ENCODE measurements at regions not wholly inside any gene's neighbourhood (a gene's known extent, or its start where the extent isn't known, plus 50 kb on each side); places are given as distances from the start of the nearest gene placed in this dataset.

- no peak for DNase-seq (ENCODE audit: low read depth, low spot score)
- Histone ChIP-seq H3K27me3 (ENCODE audit: insufficient read depth, low read length) (no peaks in the 10 kb centered on the region), H2AFZ (ENCODE audit: low read depth, low read length, poor library complexity, severe bottlenecking) (no peak overlapping the region), H3K79me2 (ENCODE audit: insufficient read depth, low read length) (no peaks in the 10 kb centered on the region), H3K27ac (ENCODE audit: low read depth, low read length) (no peak overlapping the region), H3K9me3 (ENCODE audit: control insufficient read depth in 1 of 2, insufficient read depth in 1 of 2, low read depth in 1 of 2, low read length in 2 of 2) (no peaks in the 10 kb centered on the region), H3K4me3 (replicated peaks in 1 of 2; ENCODE audit: low read depth in 1 of 2, low read length in 2 of 2) (no peak overlapping the region), H3K9ac (ENCODE audit: low read length) (no peak overlapping the region), H4K20me1 (ENCODE audit: insufficient read depth) (no peaks in the 10 kb centered on the region), H3K9me2 (ENCODE audit: insufficient read depth) (no peaks in the 10 kb centered on the region), H3K36me3 (ENCODE audit: control insufficient read depth in 1 of 2, insufficient read depth in 2 of 2, low read length in 2 of 2) (no peaks in the 10 kb centered on the region), H3K4me1 (ENCODE audit: control insufficient read depth in 1 of 2, insufficient read depth in 2 of 2, low read length in 2 of 2) (no peaks in the 10 kb centered on the region), H3K4me2 (ENCODE audit: low read length) (no peak overlapping the region)
- no TSS peak for BruUV-seq (replicated peaks)
- no peak for ATAC-seq
- RAD21 ChIA-PET (ENCODE audit: low non-redundant PET in 1 of 2, low total read pairs in 2 of 2, uncharacterized antibody in 2 of 2, unreplicated experiment in 2 of 2), result no interaction called here
- no peak for TF ChIP-seq SIN3A (IDR thresholded peaks at IDR 0.05; ENCODE audit: low read depth)
- TF ChIP-seq ZFX (IDR thresholded peaks at IDR 0.05), result no peak
- TF ChIP-seq REST (IDR thresholded peaks at IDR 0.05; ENCODE audit: low read depth), result no peak
- no peak for TF ChIP-seq CTCF (IDR thresholded peaks at IDR 0.05 in 2 of 3, conservative IDR thresholded peaks at IDR 0.05 in 1 of 3; ENCODE audit: borderline replicate concordance in 1 of 3, insufficient read depth in 1 of 3, low read depth in 2 of 3, low read length in 2 of 3)
- TF ChIP-seq CEBPB (IDR thresholded peaks at IDR 0.05; ENCODE audit: low read depth), result no peak
- TF ChIP-seq, protein P1, sequence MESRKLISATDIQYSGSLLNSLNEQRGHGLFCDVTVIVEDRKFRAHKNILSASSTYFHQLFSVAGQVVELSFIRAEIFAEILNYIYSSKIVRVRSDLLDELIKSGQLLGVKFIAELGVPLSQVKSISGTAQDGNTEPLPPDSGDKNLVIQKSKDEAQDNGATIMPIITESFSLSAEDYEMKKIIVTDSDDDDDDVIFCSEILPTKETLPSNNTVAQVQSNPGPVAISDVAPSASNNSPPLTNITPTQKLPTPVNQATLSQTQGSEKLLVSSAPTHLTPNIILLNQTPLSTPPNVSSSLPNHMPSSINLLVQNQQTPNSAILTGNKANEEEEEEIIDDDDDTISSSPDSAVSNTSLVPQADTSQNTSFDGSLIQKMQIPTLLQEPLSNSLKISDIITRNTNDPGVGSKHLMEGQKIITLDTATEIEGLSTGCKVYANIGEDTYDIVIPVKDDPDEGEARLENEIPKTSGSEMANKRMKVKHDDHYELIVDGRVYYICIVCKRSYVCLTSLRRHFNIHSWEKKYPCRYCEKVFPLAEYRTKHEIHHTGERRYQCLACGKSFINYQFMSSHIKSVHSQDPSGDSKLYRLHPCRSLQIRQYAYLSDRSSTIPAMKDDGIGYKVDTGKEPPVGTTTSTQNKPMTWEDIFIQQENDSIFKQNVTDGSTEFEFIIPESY (IDR thresholded peaks at IDR 0.05; ENCODE audit: extremely low read depth, insufficient replicate concordance, low read length), result no peak
- intact Hi-C loops (cut with micrococcal nuclease), result no loop called here
- CTCF ChIA-PET, result no interaction called here
- POLR2A ChIA-PET, result no interaction called here
Measured at GRCh38 chr4:32917586-32917985, 2197.4 kb downstream of the PCDH7 start.

Data from HCT116 (cell line).